NCI-H82 treated with DMSO at 0.1 percent for 48 hours (cell line): ENCODE measurements at regions not wholly inside any gene's neighbourhood (a gene's known extent, or its start where the extent isn't known, plus 50 kb on each side); places are given as distances from the start of the nearest gene placed in this dataset.
"Not testable (repeated sequence)": the region's sequence is repeated elsewhere in the genome, so short reads cannot be mapped to it uniquely, and the experiment has no call there.

ENCODE experiments used
- DNase-seq: peaks from one replicate; lab custom pipeline; 2025; ENCODE audit not compliant: unreplicated experiment; lab: John Stamatoyannopoulos, UW

DNA sequence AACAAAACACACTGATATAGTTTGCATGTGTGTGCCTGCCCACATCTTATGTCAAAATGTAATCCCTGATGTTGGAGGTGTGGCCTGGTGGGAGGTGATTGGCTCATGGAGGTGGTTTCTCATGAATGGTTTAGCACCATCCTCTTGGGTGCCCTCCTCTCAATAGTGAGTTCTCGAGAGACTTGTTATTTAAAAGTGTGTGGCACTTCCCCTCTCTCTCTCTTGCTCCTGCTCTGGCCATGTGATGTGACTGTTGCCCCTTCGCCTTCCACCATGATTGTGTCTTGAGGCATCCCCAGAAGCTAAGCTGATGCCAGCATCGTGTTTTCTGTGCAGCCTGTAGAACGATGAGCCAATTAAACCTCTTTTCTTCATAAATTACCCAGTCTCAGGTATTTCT, 454.1 kb upstream of the DCN start:
- no peak for DNase-seq

DNA sequence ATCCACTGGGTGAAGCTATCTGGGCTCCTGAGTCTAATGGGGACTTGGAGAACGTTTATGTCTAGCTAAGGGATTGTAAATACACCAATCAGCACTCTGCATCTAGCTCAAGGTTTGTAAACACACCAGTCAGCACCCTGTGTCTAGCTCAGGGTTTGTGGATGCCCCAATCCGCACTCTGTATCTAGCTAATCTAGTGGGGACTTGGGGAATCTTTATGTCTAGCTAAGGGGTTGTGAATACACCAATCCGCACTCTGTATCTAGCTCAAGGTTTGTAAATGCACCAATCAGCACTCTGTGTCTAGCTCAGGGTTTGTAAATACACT, 451.7 kb upstream of the DCN start:
- not testable (repeated sequence) for DNase-seq

GRCh38 chr12:91633734-91634357, 451.2 kb upstream of the DCN start:
- DNase-seq = no peak

GRCh38 chr12:91633206-91633605, 450.6 kb upstream of the DCN start:
- DNase-seq = no peak

GRCh38 chr12:91632042-91632786, 449.6 kb upstream of the DCN start:
- DNase-seq = no peak

DNA sequence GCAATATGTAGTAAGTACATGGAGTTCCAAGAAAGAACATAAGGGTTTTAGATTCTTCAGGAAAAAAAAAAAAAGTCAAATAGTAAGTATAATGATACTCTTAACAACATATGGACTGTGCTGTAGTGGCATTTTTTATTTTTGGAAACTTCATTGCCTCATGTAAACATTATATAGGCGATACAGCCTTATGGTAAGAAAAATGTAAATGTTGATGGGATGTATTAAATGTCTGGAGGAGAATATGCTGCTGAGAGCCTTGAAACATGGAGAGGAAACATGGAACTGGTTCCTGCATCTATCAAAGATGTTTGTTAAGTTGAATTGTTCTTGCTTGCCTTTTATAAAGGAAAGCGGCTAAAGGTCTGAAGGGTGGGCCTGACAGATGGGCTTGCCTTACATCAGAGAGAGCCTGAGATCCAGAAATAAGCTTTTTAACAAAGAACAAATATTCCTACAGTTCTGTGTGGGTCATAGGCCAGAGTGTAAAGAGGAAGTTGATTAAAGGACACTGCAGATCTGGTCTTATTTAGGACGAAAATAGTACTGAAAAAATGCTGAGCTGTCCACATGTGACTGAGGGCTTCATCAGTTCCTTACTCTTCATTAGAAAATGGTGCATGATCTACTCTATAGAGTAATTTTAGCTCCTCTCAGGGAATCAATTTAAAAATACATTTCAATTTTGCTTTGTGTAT, 448.1 kb upstream of the DCN start:
- DNase-seq = peak; percentile 24

- peak; percentile 89 for DNase-seq
Measured at GRCh38 chr12:91630083-91630482, 447.5 kb upstream of the DCN start.

DNA sequence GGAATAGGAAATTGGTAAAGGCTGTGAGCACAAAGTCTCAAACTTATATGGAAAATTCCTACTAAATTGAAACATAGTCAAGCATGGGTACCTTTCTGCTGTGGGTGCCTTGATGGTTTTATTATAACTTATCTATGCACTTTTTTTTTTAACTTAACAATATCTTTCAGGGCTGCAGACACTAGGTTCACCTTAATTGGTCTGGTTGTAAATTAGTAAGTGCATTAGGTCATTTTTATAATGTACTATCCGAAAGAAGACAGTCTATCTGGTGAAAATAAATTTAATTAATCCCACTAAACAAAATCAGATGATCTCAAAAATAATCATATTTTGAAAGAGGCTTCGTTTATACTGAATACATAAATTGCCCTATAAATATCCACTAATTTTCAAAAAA, 446.8 kb upstream of the DCN start:
- DNase-seq = no peak

DNA sequence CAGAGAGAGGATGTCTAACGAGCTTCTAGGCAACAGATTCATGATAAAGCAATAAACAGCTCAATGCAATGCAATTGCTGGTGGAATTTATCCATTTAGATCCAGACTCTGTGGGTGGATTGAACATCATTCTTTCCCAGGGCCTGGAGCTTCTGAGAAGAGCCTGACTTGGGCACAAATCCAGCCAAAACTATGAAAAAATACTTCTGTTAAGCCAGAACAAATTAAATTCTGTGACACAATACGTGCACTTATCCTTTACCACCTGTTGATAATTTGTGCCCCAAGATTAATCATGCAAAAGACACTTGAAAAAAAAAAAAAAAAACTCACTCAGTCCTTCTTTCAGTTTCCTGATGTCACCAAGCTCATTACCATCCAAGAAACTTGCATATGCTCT, 446.0 kb upstream of the DCN start:
- DNase-seq = no peak

DNA sequence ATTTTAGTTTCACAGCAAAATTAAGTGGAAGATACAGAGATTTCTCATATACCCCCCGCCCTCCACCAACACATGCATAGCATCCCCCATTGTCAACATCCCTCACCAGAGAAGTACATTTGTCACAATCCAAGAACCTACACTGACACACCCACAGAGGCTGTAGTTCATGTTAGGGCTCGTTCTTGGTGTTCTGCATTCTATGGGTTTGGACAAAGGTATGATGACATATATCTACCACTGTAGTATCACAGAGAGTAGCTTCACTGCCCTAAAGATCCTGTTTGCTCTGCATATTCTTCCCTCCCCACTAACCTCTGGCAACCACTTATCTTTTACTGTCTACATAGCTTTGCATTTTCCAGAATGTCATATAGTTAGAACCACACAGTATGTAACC, 444.6 kb upstream of the DCN start:
- no peak for DNase-seq

DNA sequence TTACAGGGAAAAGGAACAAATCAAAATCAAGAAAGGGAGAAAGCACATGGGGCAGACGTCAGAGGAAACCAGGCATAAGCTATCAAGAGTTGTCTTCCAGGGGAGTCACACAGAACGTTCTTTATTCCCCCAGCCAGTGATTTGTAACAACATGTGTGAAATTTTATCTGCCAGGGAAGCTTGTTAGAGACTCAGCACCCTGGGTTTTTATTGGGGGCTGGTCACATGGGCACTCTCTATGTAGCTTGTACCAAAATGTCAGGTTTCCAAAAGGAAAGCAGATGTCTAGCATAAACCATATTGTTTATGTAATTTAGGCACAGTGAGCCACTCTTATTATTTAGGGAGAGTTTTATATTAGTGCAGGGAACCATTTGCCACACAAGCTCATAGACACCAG, 440.4 kb upstream of the DCN start:
- DNase-seq = no peak

DNA sequence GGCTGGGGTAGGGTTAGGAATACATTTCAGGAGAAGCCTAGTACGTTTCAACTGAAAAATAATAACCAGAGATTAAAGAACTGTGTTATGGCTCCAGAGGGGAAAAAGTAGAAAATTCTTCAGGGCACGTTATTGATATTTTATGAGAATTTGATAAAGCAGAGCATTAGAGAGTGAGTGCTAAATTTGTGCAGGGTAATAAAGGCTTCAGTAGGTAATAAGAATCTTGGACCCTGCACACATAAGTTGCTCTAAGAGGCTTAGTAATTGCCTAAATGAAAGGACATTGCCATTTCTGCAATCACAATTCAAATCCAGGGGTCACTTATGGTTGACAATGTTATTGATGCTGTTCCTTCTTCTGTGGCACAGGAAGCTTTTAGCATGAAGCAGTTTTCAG, 439.4 kb upstream of the DCN start:
- DNase-seq = no peak

- DNase-seq = no peak
Measured at GRCh38 chr12:91620992-91621391, 438.4 kb upstream of the DCN start.

DNA sequence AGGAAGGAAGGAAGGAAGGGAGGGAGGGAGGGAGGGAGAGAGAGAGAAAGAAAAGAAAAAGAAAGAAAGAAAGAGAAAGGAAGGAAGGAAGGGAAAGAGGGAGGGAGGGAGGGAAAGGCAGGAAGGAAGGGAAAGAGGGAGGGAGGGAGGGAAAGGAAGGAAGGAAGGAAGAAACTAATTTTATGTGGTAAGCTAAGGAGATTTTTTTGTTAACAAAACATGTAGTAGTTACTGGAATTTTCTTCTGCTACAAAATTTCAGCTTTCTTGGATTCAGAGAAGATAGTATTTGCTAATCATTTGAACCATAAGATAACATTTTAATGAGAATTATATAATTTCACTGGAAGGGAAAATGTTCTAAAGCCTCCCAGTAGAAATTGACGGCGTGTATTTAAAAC, 437.8 kb upstream of the DCN start:
- DNase-seq = no peak

DNA sequence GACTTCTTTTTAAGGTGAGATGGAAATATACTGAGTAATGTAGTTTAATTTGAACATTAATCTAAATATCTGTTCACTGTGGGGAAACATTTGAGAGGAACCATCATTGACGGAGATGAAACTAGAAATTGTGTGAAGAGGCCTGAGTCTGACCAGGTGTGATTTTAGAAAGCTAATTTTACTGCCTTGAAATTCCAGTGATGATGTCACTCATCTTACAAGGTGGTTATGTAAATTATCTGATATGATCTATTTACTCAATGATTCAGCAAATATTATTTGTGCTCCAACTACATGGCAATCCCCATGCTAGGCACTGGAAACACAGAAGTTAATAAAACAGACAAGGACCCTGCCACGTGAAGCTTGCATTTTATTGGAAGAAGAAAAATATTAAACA, 435.7 kb upstream of the DCN start:
- DNase-seq = no peak

GRCh38 chr12:91617818-91618217, 435.2 kb upstream of the DCN start:
- DNase-seq = no peak

- DNase-seq = no peak
Measured at GRCh38 chr12:91616416-91616815, 433.8 kb upstream of the DCN start.

DNA sequence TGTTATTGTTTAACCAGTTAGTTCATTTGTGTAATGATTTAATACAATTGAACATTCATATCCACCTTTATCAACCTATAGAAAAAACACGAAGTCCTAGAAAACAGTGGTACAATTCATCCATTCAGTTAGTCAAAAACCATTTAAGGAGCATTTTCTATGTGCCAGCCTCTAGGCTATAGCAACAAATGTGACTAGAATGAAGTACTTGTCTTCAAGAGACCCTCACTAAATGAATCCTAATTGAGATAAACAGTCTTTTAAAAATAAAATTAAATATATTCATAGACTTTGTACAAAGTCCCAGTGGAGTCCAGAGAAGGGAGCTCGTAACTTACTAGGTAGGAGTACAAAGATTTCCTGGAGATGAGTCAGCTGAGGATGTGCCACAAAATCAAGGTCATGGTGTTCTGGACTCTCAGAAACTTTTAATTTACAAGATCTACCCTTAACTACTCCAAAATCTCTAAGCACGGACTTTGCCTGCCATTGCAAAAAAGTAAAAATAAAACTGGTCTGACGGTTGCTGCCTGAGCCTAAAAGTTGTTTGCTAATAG, 430.7 kb upstream of the DCN start:
- no peak for DNase-seq

- no peak for DNase-seq
Measured at GRCh38 chr12:91610561-91610960, 427.9 kb upstream of the DCN start.

GRCh38 chr12:91609283-91609682, 426.7 kb upstream of the DCN start:
- DNase-seq = no peak

GRCh38 chr12:91608542-91608941, 425.9 kb upstream of the DCN start:
- no peak for DNase-seq

DNA sequence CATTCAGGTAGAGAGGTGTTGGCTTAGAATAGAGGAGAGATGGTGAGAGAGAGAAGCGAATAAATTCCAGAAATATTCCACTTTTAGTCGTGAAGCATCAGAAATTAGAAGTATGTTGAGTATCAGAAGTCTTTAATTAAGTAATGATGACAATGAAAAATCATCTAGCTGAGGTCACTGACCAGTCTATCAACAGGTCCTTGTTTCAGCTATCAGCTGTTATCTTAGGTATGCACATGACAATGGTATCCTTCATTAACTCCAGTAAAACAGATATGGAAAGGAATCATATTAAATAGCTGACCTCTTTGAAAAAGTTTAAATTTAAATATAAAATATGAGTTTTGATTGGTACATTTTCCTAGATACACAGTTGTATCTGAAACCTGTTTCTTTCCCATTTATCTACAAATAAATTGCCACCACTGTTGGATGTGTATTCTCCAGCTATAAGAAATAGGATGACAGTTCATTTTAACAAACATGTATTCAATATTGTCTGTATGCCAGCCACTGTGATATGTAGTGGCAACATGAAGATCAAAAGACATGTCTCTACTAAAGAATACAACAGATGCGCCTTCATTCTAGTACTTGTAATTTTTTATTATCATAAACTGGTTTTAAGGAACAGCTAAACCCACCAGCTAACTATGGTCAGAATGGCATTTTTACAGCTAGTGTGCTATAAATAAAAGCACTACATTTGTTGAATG, 424.2 kb upstream of the DCN start:
- no peak for DNase-seq
